ENCODE measurements at regions not wholly inside any gene's neighbourhood (a gene's known extent, or its start where the extent isn't known, plus 50 kb on each side); places are given as distances from the start of the nearest gene placed in this dataset.
"Not testable (repeated sequence)": the region's sequence is repeated elsewhere in the genome, so short reads cannot be mapped to it uniquely, and the experiment has no call there.

DNA sequence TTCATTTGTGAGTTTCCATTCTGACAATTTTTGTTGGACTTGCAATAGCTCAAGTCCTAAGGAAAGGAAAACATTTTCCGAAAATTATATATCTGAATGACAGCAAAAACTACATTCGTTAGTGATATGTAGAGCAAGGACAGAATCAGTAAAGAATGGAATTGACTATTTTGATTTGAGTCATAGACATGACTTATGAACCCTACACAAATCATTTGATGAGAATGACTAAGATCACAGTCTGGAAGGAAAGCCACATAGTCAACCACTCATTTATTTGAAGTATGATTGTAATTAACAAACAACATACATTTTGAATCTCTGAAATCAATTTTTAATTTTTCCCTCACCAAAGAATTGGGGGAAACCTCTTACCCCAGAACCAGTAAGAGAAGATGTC lies 231.6 kb upstream of the CRIM1 start:
- Histone ChIP-seq H3K9me3 (ENCODE audit: control insufficient read depth, low read length) (no peaks in the 10 kb centered on the region), H3K27ac (ENCODE audit: low read depth, low read length, severe bottlenecking) (no peak overlapping the region), H3K36me3 (ENCODE audit: control insufficient read depth, insufficient read depth, low read length) (no peaks in the 10 kb centered on the region), H3K4me1 (ENCODE audit: control insufficient read depth, insufficient read depth, low read length, poor library complexity, severe bottlenecking) (no peaks in the 10 kb centered on the region), H3K4me3 (ENCODE audit: extremely low read depth, insufficient read depth, low read length, poor library complexity, severe bottlenecking) (no peak overlapping the region)
- WGBS, 2 experiments (ENCODE audit: insufficient coverage in 2 of 2), result 100% methylated on average over 2 of the region's 2 CpGs; no CpG with 5 or more reads in 1 of the 2 experiments

DNA sequence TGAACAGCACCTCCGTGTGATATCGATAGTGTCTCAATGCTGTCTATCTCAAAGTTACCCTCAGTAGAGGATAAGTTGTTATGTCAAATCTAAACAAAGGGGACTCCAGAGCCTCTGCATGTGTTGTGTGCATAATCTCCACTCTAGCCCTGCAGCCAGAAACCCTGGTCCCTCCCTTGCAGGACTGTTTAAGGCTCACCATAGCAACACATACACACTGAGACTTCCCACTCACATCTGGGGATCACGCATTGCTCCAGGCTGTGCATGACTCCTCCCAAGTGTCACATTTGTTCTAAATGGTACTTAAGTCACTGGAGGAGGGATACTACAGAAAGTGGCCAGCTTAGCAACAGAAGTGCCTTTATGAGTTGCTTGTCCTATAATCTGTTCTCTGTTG lies 258.6 kb upstream of the CRIM1 start:
- no peak overlapping the region for H3K27ac ChIP-seq (ENCODE audit: low read depth, low read length, severe bottlenecking)
- 85 to 100% methylated on average over 2 to 3 of the region's 3 CpGs for WGBS, 2 experiments (ENCODE audit: insufficient coverage in 2 of 2)
- H3K4me3 ChIP-seq (ENCODE audit: extremely low read depth, insufficient read depth, low read length, poor library complexity, severe bottlenecking), result no peak overlapping the region
- H3K9me3 ChIP-seq (ENCODE audit: control insufficient read depth, low read length), result no peaks in the 10 kb centered on the region
- H3K36me3 ChIP-seq (ENCODE audit: control insufficient read depth, insufficient read depth, low read length), result no peaks in the 10 kb centered on the region
- H3K4me1 ChIP-seq (ENCODE audit: control insufficient read depth, insufficient read depth, low read length, poor library complexity, severe bottlenecking), result no peaks in the 10 kb centered on the region

DNA sequence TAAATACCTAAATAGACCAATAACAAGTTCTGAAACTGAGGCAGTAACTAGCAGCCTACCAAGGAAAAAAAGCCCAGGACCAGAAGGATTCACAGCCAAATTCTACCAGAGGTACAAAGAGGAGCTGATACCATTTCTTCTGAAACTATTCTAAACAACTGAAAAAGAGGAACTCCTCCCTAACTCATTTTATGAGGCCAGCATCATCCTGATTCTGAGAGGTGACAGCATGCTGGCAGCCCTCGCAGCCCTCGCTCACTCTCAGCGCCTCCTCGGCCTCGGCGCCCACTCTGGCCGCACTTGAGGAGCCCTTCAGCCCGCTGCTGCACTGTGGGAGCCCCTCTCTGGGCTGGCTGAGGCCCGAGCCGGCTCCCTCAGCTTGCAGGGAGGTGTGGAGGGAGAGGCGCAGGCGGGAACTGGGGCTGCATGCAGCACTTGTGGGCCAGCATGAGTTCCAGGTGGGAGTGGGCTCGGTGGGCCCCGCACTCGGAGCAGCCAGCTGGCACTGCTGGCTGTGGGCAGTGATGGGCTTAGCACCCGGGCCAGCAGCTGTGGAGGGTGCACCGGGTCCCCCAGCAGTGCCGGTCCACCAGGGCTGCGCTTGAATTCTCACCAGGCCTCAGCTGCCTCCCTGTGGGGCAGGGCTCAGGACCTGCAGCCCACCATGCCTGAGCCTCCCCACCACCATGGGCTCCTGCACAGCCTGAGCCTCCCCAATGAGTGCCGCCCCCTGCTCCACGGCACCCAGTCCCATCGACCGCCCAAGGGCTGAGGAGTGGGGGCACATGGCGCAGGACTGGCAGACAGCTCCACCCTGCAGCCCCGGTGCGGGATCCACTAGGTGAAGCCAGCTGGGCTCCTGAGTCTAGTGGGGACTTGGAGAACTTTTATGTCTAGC lies 263.5 kb upstream of the CRIM1 start:
- not testable (repeated sequence) for H3K4me3 ChIP-seq (ENCODE audit: extremely low read depth, insufficient read depth, low read length, poor library complexity, severe bottlenecking); H3K9me3 ChIP-seq (ENCODE audit: control insufficient read depth, low read length); H3K36me3 ChIP-seq (ENCODE audit: control insufficient read depth, insufficient read depth, low read length); H3K27ac ChIP-seq (ENCODE audit: low read depth, low read length, severe bottlenecking); H3K4me1 ChIP-seq (ENCODE audit: control insufficient read depth, insufficient read depth, low read length, poor library complexity, severe bottlenecking)
- 92 to 94% methylated on average over 12 to 15 of the region's 26 CpGs for WGBS, 2 experiments (ENCODE audit: insufficient coverage in 2 of 2)

DNA sequence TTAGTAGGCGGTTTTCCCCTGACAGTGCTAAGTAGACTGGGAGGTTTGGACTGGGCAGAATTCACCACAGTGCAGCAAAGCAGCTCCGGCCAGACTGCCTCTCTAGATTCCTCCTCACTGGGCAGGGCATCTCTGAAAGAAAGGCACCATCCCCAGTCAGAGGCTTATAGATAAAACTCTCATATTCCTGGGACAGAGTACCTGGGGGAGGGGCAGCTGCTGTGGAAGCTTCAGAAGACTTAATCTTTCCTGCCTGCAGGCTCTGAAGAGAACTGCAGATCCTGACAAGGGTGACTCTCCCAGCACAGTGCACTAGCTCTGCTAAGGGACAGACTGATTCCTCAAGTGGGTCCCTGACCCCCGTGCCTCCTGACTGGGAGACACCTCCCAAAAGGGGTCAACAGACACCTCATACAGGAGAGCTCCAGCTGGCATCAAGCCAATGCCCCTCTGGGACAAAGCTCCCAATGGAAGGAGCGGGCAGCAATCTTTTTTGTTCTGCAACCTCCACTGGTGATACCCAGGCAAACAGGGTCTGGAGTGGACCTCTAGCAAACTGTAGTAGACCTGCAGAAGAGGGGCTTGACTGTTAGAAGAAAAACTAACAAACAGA lies 266.8 kb upstream of the CRIM1 start:
- Histone ChIP-seq H3K36me3 (ENCODE audit: control insufficient read depth, insufficient read depth, low read length) (no peaks in the 10 kb centered on the region), H3K4me1 (ENCODE audit: control insufficient read depth, insufficient read depth, low read length, poor library complexity, severe bottlenecking) (no peaks in the 10 kb centered on the region), H3K9me3 (ENCODE audit: control insufficient read depth, low read length) (no peaks in the 10 kb centered on the region), H3K27ac (ENCODE audit: low read depth, low read length, severe bottlenecking) (no peak overlapping the region), H3K4me3 (ENCODE audit: extremely low read depth, insufficient read depth, low read length, poor library complexity, severe bottlenecking) (no peak overlapping the region)
- WGBS, 2 experiments (ENCODE audit: insufficient coverage in 2 of 2), result 72 to 82% methylated on average over 3 of the region's 4 CpGs

DNA sequence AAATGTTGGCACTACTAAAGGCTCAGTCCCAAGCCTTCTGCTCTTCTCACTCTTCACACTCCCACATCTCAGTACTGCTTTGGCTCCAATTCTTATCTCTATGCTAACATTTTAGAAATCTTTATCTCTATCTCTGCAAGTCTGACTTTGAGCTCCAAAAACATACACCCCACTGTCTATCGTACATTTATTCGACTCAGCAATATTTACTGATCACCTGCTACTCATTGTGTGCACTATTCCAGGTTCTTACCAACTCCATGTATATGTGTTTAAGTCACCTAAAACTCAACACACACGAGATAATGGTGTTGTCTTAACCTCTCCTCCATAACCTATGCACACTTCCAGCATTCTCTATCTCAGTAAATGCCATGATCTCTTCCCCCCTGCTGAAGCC lies 268.2 kb upstream of the CRIM1 start:
- H3K4me3 ChIP-seq (ENCODE audit: extremely low read depth, insufficient read depth, low read length, poor library complexity, severe bottlenecking), result no peak overlapping the region
- H3K27ac ChIP-seq (ENCODE audit: low read depth, low read length, severe bottlenecking), result no peak overlapping the region
- no peaks in the 10 kb centered on the region for H3K4me1 ChIP-seq (ENCODE audit: control insufficient read depth, insufficient read depth, low read length, poor library complexity, severe bottlenecking)
- 83 to 85% methylated on average over 1 to 3 of the region's 3 CpGs for WGBS, 2 experiments (ENCODE audit: insufficient coverage in 2 of 2)
- no peaks in the 10 kb centered on the region for H3K9me3 ChIP-seq (ENCODE audit: control insufficient read depth, low read length)
- H3K36me3 ChIP-seq (ENCODE audit: control insufficient read depth, insufficient read depth, low read length), result no peaks in the 10 kb centered on the region

DNA sequence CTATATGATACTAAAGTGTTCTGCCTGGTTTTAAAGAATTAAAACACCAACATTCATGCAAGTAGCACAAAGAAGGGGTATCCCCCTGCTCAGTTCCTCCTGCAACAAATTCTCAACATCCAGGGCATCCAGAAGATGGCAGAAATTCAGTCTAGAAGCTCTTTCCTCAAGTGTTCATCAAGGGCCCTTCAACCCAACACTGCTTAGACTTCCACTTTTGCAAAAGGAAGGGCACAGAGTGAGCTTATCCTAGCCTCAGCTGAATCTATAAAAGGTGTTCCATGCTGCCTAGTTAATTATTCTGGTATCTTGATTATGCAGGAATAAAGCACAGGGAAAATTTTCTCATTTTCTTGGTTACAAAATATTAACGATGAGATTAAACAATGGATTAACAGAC lies 275.8 kb upstream of the CRIM1 start:
- Histone ChIP-seq H3K4me3 (ENCODE audit: extremely low read depth, insufficient read depth, low read length, poor library complexity, severe bottlenecking) (no peak overlapping the region), H3K9me3 (ENCODE audit: control insufficient read depth, low read length) (no peaks in the 10 kb centered on the region), H3K4me1 (ENCODE audit: control insufficient read depth, insufficient read depth, low read length, poor library complexity, severe bottlenecking) (no peaks in the 10 kb centered on the region), H3K27ac (ENCODE audit: low read depth, low read length, severe bottlenecking) (no peak overlapping the region), H3K36me3 (ENCODE audit: control insufficient read depth, insufficient read depth, low read length) (no peaks in the 10 kb centered on the region)
- 100% methylated on average over 1 of the region's 1 CpG for WGBS, 2 experiments (ENCODE audit: insufficient coverage in 2 of 2)

DNA sequence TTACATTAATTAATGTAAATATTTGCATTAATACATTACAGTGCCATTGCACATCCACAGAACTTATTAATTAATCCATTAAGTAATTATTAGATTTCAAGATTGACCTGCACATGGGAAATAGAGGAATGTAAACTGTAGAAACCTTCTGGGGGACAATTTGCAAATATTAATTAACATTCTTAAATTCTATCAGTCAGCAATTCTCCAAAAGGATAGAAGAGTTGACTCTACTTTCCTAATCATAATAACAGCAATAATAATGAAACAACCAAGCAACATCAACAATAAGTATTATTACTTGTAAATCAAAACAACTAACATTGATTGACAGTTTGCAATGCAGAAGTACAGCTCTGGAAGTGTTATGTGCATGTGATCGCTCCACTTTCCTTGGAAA lies 281.6 kb upstream of the CRIM1 start:
- H3K9me3 ChIP-seq (ENCODE audit: control insufficient read depth, low read length), result no peaks in the 10 kb centered on the region

DNA sequence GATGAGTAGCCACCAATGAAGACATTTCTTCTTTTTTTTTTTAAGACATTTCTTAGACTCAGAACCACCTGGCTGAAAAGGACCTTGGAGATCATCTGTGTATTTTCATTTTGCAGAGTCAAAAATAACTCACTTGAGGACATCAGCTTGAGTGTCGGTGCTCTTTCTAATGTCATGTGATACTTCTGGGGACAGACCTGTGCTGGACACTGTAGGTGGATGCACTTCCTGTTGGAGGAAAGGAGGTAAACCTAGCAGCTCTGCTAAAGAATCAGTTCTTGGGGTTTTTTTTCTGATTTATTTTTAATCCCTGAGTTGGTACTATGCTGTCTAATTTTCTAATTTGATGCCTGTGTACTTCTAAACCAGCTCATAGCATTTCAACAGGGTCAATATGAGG lies 283.9 kb upstream of the CRIM1 start:
- H3K4me1 ChIP-seq (ENCODE audit: control insufficient read depth, insufficient read depth, low read length, poor library complexity, severe bottlenecking), result no peaks in the 10 kb centered on the region
- no peak overlapping the region for H3K27ac ChIP-seq (ENCODE audit: low read depth, low read length, severe bottlenecking)
- 78 to 91% methylated on average over 1 of the region's 1 CpG for WGBS, 2 experiments (ENCODE audit: insufficient coverage in 2 of 2)
- no peaks in the 10 kb centered on the region for H3K36me3 ChIP-seq (ENCODE audit: control insufficient read depth, insufficient read depth, low read length)
- H3K4me3 ChIP-seq (ENCODE audit: extremely low read depth, insufficient read depth, low read length, poor library complexity, severe bottlenecking), result no peak overlapping the region
- H3K9me3 ChIP-seq (ENCODE audit: control insufficient read depth, low read length), result no peaks in the 10 kb centered on the region

More for the DNA sequence above, 281.6 kb upstream of the CRIM1 start:
- Histone ChIP-seq H3K4me3 (ENCODE audit: extremely low read depth, insufficient read depth, low read length, poor library complexity, severe bottlenecking) (no peak overlapping the region), H3K4me1 (ENCODE audit: control insufficient read depth, insufficient read depth, low read length, poor library complexity, severe bottlenecking) (no peaks in the 10 kb centered on the region), H3K36me3 (ENCODE audit: control insufficient read depth, insufficient read depth, low read length) (no peaks in the 10 kb centered on the region), H3K27ac (ENCODE audit: low read depth, low read length, severe bottlenecking) (no peak overlapping the region)
- WGBS, 2 experiments (ENCODE audit: insufficient coverage in 2 of 2), result no CpG with 5 or more reads among the region's 1 CpG

DNA sequence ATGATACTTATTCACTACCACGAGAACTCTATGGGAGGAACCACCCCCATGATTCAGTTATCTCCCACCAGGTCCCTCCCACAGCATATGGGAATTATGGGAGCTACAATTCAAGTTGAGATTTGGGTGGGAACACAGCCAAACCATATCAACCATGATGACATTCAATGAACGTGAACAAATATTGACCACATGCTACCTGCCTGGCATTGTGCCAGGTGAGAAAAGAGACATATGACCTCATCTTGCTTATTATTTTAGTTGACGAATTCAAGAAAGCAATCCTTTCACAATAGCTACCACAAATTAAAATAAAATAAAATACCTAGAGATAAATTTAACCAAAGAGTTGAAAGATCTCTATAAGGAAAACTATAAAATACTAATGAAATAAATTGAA lies 286.5 kb upstream of the CRIM1 start:
- Histone ChIP-seq H3K36me3 (ENCODE audit: control insufficient read depth, insufficient read depth, low read length) (no peaks in the 10 kb centered on the region), H3K4me3 (ENCODE audit: extremely low read depth, insufficient read depth, low read length, poor library complexity, severe bottlenecking) (no peak overlapping the region), H3K9me3 (ENCODE audit: control insufficient read depth, low read length) (no peaks in the 10 kb centered on the region), H3K4me1 (ENCODE audit: control insufficient read depth, insufficient read depth, low read length, poor library complexity, severe bottlenecking) (no peaks in the 10 kb centered on the region), H3K27ac (ENCODE audit: low read depth, low read length, severe bottlenecking) (no peak overlapping the region)
- WGBS, 2 experiments (ENCODE audit: insufficient coverage in 2 of 2), result 100% methylated on average over 1 of the region's 3 CpGs

DNA sequence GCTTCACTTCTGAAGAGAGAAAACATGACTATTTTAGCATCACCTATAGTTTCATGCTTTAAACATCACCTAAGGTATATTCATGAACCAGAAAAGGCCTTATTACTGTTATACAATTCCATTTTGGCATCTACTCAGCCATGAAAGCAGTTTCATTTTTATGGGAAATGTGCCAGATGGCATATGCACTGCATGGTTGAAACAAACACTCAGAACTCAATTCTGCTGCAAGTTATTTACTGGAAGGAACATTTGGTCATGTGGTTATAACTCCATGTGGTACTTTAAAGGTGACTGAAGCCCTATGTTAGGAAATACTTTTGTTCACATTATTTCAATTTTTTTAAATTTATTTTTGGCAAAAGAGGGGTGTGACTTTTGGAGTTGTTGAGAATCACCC lies 287.5 kb upstream of the CRIM1 start:
- H3K36me3 ChIP-seq (ENCODE audit: control insufficient read depth, insufficient read depth, low read length), result no peaks in the 10 kb centered on the region

DNA sequence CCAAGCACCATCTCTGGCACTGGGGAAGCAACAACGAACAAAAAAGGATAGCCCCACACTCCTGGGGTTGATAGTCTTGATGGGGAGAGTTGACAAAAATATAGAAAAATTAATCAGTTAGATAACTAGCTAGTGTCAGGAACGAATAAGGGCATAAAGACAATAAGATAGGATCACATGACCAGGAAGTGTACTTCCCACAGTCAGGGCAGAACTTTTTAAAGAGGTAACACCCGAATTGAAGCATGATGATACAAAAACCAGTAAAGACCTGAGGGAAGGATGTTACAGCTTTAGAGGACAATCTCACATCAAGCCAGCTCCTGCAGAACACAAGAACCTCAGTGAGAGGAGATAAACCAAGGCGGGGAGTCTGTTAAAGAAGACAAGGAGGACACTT lies 295.4 kb upstream of the CRIM1 start:
- no peak overlapping the region for H3K4me3 ChIP-seq (ENCODE audit: extremely low read depth, insufficient read depth, low read length, poor library complexity, severe bottlenecking)
- no peaks in the 10 kb centered on the region for H3K36me3 ChIP-seq (ENCODE audit: control insufficient read depth, insufficient read depth, low read length)
- no peaks in the 10 kb centered on the region for H3K4me1 ChIP-seq (ENCODE audit: control insufficient read depth, insufficient read depth, low read length, poor library complexity, severe bottlenecking)
- H3K27ac ChIP-seq (ENCODE audit: low read depth, low read length, severe bottlenecking), result no peak overlapping the region
- WGBS, 2 experiments (ENCODE audit: insufficient coverage in 2 of 2), result 86 to 88% methylated on average over 2 to 3 of the region's 4 CpGs
- H3K9me3 ChIP-seq (ENCODE audit: control insufficient read depth, low read length), result no peaks in the 10 kb centered on the region

More for the DNA sequence above, 287.5 kb upstream of the CRIM1 start:
- Histone ChIP-seq H3K27ac (ENCODE audit: low read depth, low read length, severe bottlenecking) (no peak overlapping the region), H3K4me1 (ENCODE audit: control insufficient read depth, insufficient read depth, low read length, poor library complexity, severe bottlenecking) (no peaks in the 10 kb centered on the region), H3K4me3 (ENCODE audit: extremely low read depth, insufficient read depth, low read length, poor library complexity, severe bottlenecking) (no peak overlapping the region), H3K9me3 (ENCODE audit: control insufficient read depth, low read length) (no peaks in the 10 kb centered on the region)
